DMS79 treated with DMSO at 0.1 percent for 48 hours (cell line): ENCODE measurements at regions not wholly inside any gene's neighbourhood (a gene's known extent, or its start where the extent isn't known, plus 50 kb on each side); places are given as distances from the start of the nearest gene placed in this dataset.
A peak's percentile ranks its signal among the peaks of the same experiment; 100 is the strongest.
"Not testable (repeated sequence)": the region's sequence is repeated elsewhere in the genome, so short reads cannot be mapped to it uniquely, and the experiment has no call there.

Experiments used
- DNase-seq: peaks from one replicate; lab custom pipeline; 2025; lab: John Stamatoyannopoulos, UW

DNA sequence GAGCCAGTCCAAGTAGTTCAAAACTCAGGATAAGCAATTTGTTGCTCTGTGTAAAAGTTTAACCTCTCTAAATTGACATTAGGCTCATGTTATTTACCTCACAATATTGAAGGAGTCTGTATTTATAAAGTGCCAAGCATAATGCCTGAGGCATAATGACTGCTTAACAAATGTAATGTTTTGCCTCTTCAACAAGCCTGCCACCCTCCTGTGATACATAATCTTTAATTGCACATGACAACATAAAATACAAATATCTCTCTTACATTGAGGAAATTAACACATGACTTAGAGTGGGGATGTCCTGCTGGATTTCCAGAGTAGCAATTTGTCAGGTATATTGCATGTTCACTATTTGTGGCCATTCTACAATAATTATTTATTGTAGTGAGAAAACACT, 469.2 kb upstream of the ANO5 start:
- peak; percentile 67 for DNase-seq

DNA sequence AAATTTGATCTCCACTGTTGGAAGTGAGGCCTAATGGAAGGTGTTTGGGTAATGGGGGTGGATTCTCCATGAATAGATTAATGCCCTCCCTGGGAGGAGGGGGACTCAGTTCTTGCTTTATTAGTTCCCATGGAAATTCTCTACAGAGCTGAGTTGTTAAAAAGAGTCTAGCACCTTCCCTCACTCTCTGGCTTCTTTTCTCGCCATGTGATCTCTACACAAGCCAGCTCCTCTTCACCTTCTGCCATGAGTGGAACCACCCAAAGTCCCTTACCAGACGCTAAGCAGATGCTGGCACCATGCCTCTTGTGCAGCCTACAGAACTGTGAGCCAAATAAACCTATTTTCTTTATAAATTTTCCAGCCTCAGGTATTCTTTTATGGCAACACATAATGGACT, 465.8 kb upstream of the ANO5 start:
- no peak for DNase-seq

DNA sequence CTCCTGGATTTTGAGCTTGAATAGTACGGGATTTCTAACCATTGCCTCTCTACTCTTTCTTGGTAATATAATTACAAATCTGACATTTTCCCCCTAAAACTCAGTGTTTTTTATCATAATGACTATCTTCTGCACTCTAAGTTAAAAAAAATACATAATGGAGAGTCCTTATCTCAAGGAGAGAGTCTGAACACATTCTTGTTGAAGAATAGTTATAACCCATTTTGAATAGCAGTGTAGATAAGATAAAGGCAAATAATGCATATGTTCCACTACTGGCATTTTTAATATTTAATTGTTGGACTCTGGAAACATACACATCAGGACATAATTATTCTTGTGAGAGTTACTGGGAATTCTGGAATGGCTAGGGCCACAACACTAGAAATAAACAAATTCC, 456.5 kb upstream of the ANO5 start:
- DNase-seq, result no peak

DNA sequence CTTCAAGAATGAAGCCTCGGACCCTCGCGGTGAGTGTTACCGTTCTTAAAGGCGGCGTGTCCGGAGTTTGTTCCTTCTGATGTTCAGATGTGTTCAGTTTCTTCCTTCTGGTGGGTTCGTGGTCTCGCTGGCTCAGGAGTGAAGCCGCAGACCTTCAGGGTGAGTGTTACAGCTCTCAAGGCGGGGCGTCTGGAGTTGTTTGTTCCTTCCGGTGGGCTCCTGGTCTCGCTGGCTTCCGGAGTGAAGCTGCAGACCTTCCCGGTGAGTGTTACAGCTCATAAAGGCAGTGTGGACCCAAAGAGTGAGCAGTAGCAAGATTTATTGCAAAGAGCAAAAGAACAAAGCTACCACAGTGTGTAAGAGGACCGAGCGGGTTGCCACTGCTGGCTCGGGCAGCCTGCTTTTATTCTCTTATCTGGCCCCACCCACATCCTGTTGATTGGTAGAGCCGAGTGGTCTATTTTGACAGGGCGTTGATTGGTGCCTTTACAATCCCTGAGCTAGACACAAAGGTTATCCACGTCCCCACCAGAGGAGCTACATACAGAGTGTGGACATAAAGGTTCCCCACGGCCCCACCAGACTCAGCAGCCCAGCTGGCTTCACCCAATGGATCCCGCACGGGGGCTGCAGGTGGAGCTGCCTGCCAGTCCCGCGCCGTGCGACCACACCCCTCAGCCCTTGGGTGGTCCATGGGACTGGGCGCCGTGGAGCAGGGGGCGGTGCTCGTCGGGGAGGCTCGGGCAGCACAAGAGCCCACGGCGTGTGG, 440.2 kb upstream of the ANO5 start:
- DNase-seq, result not testable (repeated sequence)

DNA sequence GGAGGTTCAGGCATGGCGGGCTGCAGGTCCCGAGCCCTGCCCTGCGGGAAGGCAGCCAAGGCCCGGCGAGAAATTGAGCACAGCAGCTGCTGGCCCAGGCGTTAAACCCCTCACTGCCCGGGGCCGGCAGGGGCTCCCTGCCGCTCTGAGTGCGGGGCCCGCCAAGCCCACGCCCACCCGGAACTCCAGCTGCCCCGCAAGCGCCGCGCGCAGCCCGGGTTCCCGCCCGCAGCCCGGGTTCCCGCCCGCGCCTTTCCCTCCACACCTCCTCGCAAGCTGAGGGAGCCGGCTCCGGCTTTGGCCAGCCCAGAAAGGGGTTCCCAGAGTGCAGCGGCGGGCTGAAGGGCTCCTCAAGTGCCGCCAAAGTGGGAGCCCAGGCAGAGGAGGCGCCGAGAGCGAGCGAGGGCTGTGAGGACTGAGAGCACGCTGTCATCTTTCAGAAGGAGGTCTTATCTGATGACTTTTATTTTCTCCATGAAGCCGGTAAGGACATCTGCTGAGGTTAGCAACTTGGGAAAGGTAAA, 439.6 kb upstream of the ANO5 start:
- DNase-seq, result not testable (repeated sequence)

DNA sequence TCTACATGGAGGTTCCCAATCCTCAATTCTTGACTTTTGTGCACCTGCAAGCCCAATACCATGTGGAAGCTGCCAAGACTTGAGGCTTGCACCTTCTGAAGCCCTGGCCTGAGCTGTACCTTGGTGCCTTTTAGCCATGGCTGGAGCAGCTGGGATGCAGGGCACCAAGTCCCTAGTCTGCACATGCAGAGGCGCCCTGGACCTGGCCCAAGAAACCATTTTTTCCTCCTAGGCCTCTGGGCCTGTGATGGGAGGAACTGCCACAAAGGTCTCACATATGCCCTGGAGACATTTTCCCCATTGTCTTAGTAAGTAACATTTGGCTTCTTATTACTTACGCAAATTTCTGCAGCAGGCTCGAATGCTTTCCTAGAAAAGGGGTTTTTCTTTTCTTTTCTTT, 431.9 kb upstream of the ANO5 start:
- no peak for DNase-seq

DNA sequence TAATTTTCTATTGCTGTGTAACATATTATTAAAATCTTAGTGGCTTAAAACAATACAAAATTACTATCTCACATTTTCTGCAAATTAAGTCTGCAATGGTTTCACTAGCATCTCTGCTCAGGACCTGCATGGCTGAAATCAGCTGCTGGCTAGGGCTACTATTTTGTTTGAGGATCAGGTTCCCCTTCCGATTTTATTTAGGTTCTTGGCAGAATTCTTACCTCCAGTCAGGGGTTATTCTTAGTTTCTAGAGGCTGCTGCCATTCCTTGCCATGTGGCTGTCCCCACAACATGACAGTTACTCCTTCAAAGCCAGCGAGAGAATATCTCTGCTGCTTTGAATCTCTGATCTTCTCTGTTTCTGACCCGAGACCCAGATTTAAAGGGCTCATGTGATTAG, 424.5 kb upstream of the ANO5 start:
- no peak for DNase-seq

DNA sequence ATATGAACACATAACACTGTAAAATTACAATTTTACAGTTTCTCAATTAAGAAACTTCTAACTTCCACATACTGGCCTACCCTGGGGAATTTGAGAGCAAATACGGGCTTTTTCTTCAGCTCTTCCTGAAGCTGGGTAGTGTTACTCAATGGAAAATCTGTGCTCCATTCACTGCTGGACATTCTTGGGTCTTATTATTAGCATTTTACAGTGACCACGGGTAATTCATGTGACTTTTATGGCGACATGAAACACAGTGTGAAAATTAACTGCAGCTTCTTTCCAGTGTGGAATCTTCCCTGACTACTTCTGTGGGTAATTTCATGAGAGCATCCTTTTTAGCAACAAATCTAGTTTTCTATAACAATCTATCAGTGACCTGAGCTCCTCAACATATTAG, 423.7 kb upstream of the ANO5 start:
- DNase-seq, result no peak

DNA sequence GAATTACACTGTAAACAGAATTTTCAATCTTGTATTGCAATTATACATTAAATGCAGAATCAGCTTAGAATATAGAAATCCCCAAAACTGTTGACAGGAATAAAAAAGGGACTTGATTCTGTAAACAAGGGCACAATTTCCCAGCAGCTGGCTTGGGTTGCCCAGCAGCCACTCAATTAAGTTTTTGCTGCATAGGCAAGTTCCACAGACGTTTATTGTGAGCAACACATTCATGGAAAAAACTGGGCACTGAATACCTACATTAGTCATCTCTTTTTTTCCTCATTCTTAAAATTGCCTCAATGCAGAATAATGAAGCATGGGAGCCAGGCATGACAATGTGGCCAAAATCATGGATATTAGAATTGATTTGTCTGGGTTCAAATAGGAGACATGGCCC, 421.8 kb upstream of the ANO5 start:
- peak; percentile 2 for DNase-seq

DNA sequence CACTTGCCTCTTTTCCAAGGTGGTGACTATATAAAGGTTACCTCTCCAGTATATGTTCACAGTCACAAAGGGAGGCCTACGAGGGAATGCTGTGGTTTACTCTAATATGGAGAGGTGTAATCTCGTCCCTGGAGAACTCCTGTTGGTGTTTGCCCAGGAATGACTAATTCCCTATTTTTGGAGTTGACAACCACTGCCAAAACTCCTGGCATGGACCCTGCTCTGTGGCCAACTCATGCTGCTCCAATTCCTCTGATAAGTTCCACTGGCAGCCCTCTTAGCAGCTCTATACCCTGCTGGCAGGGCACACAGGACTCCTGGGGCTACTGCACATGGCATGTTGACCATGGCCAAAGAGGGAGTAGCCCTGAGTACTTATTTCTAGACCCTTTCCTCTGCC, 418.7 kb upstream of the ANO5 start:
- no peak for DNase-seq

DNA sequence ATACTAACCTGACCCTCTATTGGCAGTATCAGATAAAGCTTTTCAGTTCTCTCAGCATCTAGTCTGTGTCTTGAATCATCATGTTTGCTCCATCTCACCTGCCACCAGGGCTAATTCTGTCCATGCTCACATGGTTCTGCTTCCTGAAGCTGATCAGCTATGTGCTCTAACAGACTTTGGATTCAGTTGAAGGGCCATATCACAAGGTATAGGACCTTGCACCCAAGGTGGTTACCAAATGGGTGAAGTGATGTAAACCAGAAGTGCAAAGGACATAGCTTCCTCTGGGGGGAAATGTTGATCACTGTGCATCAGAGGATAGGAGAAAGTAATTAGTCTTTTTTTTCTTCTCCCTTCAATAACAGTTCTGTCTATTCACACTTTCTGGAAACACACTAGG, 417.0 kb upstream of the ANO5 start:
- DNase-seq, result no peak

DNA sequence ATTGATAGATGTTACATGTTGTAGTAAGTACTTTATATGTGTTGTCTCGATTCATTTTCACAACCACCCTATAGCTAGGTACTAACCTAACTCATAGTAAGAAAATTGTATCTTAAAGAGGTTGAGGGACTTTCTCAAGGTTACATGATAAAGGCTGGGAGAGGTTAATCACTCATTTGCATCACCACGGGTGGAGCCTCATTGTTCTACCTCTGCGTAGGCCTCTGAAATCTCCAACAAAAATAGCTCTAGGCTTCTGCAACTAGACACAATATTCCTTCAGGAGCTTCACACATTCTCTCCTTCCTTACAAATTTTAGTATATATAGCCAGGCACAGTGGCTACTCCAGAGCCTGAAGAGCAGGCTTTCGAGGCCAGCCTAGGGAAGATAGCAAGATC, 408.9 kb upstream of the ANO5 start:
- DNase-seq, result no peak

DNA sequence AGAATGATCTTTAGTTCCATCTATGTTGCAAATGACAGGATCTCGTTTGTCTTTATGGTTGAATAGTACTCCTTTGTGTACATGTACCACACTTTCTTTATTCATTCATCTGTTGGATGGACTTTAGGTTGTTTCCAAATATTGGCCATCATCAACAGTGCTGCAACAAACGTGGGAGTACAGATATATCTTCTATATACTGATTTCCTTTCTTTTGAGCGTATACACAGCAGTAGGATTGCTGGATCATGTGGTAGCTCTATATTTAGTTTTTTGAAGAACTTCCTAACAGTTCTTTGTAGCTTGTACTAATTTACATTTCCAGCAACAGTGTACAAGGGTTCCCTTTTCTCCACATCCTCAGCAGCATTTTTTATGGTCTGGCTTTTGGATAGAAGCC, 407.5 kb upstream of the ANO5 start:
- DNase-seq, result no peak

DNA sequence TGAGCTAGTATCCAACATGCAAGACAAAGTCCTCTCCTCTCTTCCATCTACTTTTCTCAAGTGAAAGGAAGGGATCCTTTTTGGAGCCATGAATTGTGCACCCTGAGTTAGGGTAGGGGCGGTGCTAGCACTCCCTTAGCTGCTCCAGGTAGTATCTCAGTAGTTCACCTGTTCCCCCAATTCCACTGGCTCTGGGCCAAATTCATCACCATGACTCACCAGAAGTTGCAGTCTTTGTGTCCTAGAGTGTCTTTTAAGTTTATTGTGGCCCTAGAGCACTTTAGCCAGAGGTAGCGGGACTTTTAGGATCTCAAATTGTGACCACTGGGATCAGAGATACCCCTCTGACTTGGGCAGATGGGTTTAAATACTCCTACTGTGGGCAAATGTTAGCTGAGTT, 398.6 kb upstream of the ANO5 start:
- no peak for DNase-seq

DNA sequence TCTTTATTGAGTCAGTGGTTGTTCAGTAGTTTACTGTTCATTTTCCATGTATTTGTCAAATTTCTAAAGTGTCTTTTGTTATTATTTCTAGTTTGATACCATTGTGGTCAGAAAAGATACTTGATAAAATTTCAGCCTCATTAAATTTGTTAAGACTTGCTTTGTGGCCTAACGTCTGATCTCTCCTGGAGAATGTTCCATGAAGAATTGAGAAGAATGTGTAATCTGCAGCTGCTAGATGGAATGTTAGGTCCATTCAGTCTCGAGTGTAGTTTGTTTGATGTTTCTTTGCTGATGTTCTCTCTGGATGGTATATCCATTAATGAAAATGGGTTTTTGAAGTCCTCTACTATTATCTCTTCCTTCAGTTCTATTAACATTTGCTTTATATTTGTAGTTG, 394.7 kb upstream of the ANO5 start:
- no peak for DNase-seq

DNA sequence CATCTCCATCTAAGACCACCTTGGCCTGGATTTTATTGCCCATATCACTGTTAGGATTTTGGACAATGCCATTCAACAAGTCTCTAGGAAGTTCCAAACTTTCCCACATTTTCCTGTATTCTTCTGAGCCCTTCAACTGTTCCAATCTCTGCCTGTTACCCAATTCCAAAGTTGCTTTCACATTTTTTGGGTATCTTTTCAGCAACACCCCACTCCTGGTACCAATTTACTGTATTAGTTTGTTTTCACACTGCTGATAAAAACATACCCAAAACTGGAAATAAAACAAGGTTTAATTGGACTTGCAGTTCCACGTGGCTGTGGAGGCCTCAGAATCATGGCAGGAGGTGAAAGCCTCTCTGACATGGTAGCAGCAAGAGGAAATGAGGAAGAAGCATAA, 388.4 kb upstream of the ANO5 start:
- DNase-seq, result not testable (repeated sequence)

DNA sequence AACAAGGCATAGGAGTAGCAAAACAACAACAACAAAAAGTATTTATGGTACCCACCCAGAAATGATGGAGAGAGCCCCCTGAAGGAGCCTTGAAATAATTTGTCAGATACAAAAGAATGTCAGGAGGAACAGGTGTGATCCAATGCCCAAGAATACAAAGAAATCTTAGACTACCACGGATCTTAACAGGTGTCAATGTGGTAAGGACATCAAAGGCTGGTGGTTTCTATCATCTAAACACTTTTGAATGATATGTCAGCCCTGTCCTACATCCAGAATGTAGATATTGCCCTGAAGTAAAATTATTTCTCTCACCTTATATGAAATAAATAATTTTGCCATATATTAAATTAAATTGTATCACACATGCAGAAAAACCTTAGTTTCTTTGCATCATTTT, 386.4 kb upstream of the ANO5 start:
- DNase-seq, result no peak

DNA sequence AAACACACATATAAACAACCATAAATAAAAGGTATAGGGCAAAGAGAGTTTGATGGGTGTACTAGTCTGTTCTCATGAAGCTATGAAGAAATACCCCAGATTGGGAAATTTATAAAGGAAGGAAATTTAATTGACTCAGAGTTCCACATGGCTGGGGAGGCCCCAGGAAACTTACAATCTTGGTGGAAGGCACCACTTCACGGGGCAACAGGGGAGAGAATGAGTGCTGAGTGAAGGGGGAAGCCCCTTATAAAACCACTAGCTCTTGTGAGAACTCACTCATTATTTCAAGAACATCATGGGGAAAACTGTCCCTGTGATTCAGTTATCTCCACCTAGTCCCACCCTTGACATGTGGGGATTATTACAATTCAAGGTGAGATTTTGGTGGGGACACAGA, 385.9 kb upstream of the ANO5 start:
- DNase-seq, result no peak

DNA sequence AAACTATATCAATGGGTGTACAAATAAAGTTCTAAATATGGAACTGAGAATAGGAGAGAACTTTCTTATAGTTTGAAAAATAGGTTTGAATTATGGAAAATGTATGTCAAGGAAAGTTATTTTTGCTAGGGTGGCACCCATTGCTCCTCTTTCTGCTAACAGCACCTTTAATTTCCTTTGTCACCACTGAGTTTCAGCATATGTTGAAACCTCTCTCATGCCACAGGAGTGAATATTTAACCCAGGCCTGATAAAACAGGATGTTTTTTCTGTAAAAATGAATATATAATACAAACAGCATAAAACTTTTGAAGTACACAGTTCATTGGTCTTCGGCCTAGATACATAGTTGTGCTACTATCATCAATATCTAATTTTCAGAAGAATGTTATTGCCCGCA, 385.5 kb upstream of the ANO5 start:
- no peak for DNase-seq

DNA sequence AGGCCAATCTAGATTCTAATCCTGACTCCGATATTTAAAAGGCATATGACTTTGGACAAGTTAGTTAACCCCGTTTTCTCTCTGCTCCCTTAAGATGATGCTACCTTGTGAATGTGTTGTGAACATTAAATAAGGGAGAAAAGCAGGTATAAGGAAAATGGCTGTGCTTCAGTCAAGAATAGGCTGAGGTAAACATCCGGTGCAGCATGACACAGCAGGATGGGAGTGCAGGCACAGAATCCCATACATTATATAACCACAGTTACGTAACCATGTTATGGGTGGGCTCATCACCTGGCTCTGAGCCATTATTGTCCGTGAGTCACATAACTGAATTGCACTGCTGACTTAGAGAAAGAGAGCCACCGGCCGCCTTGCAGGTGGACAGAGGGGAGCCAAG, 382.2 kb upstream of the ANO5 start:
- DNase-seq, result no peak

DNA sequence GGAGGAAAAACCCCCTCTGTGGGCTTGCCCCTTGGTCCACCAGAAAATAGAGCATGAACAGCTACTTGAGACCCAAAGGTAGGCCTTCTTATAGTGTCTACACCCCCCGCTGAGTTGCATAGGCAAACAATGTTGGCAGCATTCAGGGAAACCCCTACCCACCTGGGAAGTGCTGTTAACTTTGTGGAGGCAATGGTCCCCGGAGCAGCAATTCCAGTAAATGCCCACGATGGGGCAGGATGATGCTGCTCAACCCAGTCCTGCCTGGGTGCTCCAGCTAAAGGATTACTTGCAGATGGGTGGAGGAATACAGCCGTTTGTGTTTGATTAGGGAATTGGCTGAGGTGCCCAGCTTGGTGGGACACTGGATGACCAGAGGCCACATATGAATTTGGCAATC, 381.3 kb upstream of the ANO5 start:
- DNase-seq, result no peak

DNA sequence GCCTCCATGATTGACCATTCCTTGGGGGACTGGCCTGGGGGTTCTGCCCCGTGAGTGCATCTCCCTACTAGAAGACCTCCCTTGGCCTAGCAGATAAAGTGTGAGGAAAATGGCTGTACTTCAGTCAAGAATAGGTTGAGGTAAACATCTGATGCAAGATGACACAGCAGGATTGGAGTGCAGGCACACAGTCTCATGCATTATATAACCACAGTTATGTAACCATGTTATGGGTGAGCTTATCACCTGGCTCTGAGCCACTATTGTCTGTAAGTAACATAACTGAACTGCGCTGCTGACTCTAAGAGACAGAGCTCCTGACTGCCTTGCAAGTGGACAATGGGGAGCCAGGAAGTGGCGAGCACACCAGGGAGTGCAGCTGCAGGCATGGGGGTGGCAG, 378.7 kb upstream of the ANO5 start:
- no peak for DNase-seq

DNA sequence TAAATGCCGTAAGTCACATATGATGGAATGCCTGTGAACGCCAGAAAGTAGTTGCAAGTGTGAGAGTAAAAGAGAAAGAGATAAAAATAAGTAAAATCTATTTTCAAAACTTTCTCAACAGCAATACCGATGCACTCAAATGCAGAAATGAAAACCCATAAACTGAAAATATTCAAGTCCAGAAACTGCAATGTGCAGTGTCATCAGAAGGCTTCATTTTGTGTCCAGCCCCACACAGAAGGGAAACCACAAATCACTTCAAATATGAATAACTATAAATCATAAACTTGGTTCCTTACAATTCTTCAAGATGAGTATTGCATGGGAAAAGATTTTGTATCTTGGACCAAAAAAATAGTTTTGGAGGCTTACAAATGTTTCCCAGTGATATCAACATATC, 375.2 kb upstream of the ANO5 start:
- DNase-seq, result no peak

DNA sequence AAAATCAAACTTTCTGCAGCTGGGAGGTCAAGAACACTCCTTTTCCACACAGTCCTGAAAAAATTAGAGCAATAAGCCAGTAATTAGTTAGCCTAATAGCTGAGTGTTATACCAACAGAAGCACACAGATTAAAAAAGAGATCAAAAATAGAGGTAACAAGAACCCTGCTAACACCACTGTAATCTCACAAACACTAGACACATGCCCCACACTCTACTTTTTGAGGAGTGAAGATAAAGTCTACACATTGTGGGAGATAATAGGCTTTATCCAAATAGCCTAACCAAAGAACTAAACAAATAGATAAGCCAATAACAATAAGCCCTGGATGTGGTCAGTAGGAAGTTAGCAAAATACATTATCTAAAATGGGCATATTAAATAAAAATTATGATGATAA, 372.7 kb upstream of the ANO5 start:
- DNase-seq, result no peak
